ENCODE measurements at regions not wholly inside any gene's neighbourhood (a gene's known extent, or its start where the extent isn't known, plus 50 kb on each side); places are given as distances from the start of the nearest gene placed in this dataset.

DNA sequence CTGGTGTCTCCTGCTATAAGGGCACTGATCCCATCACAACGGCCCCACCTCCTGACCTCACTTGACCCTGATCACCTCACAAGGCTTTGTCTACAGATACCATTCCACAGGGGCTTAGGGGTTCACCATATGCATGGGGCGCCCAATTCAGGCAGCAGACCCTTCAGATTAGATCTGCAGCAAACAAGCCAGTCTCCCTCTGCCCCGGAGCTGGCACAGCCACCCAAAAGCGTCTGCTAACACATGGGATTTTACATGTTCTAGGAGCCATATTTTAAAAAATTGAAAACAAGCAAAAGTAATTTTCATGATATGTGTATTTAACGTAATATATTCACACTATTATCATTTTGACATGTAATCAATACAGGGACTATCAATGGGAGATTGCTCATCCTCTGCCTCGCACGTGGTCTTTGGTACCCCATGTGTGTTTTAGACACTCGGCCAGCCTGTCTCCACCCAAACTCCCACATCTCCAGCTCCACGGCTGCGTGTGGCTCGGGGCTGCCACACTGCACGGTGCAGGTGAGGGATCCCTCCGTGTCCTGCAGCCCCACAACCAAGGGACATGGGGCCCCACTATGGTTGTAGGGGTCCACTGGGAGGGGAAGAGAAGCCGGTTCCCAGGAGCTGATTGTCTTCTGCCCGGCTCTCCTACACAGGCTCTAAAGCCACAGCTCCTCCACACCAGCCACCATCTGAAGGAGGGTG is 107.6 kb downstream of the RBFOX3 start:
- no peak for DNase-seq (ENCODE audit: low read depth in 3 of 3)

DNA sequence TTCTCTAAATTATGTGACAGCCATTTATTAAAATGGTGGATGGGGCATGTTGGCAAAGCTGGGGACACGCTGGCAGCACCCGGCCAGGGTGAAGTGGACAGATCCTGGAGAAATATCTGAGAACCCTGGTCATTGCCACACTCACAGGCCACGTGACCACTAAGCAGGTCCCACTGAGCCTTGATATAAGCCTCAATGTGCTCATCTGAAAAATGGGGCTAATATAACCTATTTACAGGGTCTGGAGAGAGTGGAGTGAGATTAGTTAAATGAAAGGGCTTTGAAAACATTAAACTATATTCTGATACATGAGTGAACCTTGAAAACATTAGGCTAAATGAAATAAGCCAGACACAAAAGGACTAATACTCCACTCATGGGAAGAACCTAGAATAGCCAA is 108.9 kb downstream of the RBFOX3 start:
- no peak for DNase-seq (ENCODE audit: low read depth in 3 of 3)

DNA sequence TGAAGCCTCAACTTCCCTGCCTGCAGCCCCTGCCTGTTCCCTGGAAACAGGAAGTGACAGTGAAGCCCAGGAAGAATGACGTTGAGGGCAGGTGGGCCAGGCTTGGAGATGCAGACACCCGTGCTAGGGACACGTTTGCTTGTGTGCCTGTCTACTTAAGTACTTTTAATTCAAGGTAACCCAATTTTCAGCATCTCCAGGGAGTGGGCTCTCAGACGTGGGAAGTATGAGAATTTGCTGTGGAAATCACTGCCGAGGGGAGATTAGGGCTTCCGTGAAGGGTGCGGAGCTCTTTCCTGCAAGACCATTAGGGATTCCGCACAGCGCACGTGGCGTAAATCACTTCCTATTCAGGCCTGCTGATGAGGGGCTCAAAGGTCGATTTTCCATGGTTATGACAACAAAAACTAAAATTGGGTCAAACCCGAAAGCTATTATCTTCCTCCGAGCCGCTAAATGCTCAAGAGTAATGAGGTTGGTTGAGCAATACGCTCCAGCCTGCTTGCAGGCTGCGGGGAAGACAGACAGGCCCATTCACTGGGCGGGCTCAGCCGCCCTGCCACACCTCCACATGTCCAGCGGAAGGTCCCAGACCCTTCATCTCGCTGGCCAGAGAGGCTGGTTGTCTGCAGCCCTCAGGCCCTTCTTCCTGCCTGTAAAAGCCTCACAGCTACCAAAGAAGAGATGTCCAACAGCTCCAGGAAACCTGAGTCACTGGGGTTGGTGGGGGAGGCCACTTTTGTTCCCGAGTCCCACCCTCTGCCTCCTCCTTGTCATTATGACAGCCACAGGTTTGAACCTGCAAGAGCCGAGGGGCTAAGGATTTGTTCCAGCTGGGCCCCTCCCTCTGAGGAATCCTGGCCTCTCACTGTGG is 109.9 kb downstream of the RBFOX3 start:
- no peak for DNase-seq (ENCODE audit: low read depth in 3 of 3)

DNA sequence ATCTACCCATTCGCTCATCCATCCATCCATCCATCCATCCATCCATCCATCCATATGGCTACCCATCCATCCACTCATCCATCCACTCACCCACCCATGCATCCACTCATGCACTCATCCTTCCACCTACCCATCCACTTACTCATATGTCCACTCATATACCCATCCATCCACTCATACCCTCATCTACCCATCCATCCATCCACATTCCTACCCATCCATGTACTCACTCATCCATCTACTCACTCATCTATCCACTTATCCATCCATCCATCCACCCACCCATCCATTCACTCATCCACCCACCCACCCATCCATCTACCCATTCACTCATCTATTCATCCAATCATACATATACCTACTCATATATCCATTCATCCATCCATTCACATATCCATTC is 112.0 kb downstream of the RBFOX3 start:
- no peak for DNase-seq (ENCODE audit: low read depth in 3 of 3)

DNA sequence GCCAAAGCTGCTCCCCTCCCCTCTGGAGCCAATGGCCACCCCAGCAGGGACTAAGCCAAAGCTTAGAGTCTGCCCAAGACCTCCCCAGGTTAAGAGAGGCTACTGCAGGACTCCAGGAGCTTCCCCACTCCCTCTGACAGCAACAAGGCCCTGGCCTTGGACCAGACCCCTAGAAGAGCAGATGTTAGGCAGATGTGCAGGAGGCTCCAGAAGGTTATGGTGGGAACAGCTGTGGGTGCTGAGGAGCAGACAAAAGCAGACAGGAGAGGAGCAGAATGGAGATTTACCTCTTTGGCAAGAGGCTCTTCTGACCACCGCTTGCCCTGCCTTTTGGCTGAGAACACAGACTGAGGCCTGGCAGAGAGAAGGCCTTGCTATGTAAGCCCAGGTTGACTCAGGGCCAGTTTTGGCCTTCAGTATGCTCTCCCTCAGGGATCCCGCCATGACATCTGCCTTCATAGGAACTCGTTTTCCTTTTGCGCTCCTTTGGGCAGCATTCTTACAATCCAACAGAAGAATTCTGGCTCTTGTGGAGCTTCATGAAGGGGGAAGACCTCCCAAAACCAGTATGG is 113.0 kb downstream of the RBFOX3 start:
- DNase-seq (ENCODE audit: low read depth in 3 of 3) = no peak

DNA sequence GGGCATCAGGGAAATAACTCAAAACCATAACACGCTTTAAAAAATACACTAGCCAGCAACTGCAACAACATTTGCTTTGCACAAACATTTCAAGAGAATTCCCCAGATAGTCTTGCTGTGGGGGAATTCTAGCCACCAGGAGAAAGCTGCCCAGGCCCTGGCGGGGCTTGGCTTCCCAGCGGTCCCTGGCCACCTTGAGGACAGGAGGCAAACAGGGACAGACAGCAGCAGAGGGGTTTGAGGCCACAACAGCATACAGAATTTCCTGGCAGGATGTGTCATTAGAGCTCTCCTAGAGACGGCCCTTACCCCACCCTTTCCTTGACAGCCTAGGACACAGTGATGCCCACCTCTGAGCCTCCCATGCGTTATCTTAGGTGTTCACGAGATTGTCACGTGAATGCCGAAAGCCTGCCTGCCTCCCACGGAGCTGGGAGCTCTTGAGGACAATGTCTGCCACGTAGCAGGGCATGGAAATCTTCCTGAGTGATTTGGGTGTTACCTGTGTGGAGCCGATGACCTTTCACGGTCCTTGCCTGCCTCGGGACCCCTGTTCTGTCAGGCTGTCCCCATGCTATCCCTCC is 114.3 kb downstream of the RBFOX3 start:
- DNase-seq (ENCODE audit: low read depth in 3 of 3) = no peak

DNA sequence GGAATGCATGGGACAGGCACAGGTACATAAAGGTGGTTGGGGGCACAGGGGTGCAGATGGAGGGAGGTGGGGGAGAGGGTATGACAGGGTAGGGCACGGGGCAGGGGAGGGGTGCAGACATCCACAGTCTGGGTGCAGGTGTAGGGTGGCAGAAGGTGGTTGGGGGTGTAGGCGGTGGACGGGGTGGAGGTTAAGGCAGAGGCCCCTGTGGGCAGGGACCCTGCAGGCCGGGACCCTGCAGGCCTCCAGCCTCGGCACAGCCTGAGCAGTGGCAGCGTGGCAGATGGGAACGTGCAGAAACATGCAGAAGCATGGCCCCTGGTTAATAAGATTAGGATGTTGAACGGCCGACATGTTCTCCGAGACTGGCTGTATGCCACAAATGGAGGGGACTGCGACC is 115.2 kb downstream of the RBFOX3 start:
- no peak for DNase-seq (ENCODE audit: low read depth in 3 of 3)

DNA sequence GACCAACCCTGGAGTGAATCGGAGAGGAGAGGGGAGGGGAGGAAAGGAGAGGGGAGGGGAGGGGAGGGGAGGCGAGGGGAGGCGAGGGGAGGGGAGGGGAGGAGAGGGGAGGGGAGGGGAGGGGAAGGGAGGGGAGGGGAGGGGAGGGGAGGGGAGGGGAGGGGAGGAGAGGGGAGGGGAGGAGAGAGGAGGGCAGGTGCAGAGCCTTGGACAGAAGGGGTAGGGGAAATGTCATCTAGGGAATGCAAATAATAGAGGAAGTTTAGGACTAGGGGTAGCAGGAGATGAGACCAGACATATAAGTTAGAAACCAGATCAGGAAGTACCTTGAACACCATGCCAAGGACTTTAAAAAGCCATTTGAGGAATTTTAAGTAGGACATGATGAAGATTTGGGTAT is 119.8 kb downstream of the RBFOX3 start:
- DNase-seq (ENCODE audit: low read depth in 3 of 3) = no peak

DNA sequence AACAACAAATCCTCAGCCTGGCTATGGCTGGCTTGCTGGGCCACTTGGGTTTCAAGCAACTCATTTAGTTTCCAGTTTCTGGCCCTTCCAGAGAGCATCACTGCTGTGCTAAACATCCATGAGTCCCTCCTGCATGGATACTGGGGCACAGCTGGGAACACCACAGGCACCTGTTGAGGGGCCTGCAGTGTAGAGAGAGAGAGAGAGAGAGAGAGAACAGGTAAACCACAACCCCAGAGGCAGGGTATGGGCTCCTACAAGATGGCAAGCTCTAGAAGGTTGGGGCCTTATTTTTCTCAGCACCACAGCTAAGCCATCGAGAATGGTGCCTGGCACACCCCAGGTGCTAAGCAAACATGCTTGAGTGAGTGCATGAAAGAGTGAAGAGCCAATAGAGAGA is 120.3 kb downstream of the RBFOX3 start:
- DNase-seq (ENCODE audit: low read depth in 3 of 3) = no peak

DNA sequence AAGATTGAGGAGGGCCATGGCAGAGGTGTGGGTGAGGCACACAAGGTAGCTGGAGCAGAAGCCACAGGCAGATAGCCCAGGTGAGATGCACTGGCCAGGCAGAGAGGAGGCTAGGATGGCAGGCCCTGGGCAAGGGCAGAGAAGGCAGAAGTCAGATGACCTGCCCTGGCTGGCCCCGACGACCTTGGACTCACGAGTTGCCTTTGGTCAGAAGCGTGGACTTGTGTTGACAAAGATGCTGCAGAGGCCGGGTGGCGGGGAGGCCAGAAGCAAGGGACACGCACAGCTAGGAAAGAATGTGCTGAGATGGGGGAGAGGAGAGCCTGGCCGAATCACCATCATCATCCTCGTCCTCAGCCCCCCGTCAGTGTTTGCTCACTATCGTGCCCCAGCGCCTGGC is 123.7 kb downstream of the RBFOX3 start:
- no peak for DNase-seq (ENCODE audit: low read depth in 3 of 3)

DNA sequence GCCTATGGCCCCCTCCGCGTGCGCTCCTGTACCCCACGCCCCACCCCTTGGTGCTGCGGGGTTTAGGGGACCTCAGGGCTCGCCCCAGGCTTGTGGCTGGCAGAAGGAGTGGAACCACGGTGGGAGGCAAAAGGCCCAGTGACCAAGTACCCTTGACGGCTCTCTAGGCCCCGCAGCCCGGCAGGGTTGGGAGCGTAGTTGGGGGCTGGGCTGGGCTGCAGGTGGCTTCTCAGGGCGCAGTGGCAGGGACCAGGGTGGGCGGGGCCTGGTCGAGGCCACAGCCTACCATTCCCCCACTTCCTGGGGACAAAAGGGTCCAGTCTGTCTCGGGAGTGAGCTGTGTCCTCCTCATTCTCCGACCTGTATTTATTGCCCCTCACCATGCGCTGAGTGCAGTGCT is 124.9 kb downstream of the RBFOX3 start:
- no peak for DNase-seq (ENCODE audit: low read depth in 3 of 3)

DNA sequence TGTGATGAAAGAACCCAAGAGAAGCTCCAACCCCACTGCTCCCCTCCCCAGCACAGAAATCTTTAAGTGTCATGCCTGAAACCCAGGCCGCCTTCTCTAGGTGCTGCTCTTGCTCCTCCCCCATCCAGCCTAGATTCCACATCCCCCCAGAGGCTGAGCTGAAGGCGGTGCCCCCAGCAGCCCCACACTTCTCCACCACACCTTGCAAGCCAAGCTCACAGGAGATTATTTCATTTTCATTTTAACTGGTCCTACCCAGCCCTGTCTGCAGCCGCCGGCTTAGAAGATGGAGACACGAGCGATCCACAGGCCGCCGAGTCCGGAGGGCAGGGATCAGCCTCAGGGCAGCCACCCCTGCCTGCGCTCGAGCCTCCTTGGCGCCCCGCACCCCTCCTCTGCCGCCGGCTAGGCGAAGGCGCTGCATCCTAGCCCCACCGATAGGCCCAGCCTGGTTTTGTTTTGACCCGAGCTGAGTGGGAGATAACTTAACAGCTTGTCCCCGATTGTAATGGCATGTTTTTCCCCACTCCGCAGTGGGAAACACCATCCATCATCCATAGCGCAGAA is 125.3 kb downstream of the RBFOX3 start:
- DNase-seq (ENCODE audit: low read depth in 3 of 3) = no peak

DNA sequence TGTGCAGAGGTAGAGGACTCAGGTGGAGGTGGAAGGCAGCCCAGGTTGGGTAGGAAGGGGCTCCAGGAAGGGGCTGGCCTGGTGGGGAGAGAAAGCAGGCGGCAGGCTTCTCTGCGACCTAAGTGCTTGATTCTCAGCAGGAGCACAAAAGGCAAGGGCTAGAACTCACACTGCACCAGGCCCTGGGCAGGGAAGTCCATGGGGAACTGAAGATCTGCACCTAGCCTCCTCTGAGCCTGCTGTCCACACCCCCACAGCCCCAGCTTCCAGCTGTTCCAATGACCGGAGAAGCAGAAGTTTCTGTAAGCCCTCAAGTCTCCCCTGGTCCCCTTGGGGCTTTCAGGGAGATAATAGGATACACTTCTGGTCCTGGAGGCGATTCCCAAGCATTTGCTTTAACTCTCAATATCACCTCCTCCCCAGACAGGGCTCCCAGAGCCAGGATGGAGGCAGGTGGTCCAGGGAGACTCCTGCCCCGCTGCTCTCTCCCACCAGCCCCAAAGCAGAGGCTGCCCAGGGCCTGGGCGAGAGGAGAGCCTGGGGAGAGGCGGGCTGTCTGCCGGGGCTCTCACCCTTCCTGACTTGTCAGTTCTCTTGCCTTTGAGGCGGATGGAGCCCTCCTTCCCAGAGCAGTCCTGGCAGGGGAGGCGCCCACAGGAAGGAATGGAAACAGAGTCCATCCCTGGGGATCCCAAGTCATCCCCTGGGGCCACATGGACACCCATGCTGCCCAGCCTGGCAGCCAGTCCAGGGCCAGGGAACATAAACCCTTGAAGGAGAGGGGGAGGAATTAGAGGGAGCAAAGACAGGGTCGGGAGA is 126.0 kb downstream of the RBFOX3 start:
- DNase-seq (ENCODE audit: low read depth in 3 of 3) = no peak

DNA sequence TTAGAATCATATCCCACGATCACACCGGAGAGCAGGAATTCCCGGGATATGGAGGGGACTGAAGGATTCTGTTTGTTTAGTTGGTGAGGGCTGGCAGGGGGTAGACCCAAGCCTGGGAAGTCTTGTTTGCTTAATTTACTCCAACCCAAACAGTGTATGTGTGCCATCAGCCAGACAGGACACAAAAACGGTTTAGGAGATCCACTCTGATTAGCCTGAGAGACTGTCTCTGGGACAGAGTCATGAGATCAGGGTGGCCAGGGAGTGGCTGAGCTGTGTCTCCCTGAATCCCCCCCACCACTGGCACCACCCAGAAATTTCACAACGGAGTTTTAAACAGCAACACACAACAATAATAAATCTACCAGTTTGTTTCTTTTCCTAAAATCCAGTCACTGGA is 127.0 kb downstream of the RBFOX3 start:
- no peak for DNase-seq (ENCODE audit: low read depth in 3 of 3)

DNA sequence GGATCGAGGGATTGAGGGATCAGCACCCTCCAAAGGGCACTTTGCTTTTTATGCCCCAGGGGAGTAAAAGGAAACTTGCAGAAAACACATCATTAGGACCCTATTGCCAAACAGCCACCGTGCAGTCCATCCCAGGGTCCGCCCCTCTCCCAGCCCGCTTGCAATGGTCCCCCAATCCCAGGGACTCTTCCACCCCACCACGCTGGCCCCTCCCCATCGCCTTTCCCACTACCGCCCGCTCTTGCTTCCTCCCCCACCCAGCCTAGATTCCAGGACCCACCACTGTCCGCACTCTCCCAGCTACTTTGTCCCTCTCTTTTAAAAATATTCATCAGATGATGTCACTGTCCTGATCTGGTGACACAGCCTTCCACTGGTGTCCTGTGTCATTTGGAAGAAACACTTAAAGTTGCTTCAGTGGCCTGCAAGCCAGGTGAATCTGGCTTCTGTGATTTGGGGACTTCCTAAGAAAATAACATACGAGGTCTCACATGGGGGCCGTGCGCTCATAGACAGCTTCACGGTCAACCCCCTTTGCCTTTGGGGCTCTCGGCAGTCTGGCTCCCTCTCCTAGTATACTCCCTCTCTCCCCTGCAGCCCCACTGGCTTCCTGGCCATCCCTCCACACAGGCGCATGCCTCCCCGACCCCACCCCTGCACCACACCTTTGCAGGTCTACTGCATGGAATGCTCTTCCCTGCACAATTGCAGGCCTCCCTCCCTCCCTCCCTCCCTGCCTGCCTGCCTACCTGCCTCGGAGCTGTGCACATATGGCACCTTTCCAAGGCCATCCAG is 127.9 kb downstream of the RBFOX3 start:
- no peak for DNase-seq (ENCODE audit: low read depth in 3 of 3)

DNA sequence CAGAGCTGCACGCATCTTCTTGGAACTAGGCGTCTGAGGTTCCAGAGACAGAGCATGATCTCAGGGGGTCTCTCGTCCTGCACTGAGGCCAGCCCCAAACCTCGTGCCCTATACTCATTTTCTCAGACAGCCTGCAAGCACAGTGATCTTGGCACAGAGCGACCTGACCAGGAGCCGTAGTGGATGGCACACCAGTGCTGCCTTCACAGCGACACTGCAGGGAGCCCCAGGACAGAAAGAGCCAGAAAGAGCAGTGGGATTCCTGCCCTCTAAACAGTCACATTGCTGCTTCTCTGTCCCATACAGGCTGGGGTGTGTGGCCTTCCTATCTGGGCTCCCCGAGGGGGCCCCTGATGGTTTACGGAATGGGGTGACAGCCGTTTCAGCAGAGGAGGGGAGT is 131.0 kb downstream of the RBFOX3 start:
- no peak for DNase-seq (ENCODE audit: low read depth in 3 of 3)

DNA sequence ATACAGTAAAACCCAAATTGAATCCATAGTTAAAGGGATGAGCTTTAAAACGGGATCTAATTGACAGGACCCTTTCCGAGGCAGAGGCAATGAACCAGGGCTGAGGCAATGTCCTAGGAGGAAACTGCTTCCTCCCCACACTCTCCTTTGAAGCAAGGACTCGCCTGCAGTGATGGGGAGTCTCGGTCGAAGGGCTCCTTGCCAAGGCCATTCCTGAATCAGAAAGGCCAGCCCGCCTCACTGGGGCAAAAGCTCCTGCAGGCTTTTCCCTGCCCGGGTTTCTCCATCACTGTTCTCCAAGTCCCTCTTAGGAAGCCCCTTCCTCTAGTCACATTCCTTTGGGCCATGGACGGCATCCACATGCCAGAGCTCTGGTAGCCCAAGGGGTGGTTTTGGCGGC is 132.0 kb downstream of the RBFOX3 start:
- DNase-seq (ENCODE audit: low read depth in 3 of 3) = no peak

DNA sequence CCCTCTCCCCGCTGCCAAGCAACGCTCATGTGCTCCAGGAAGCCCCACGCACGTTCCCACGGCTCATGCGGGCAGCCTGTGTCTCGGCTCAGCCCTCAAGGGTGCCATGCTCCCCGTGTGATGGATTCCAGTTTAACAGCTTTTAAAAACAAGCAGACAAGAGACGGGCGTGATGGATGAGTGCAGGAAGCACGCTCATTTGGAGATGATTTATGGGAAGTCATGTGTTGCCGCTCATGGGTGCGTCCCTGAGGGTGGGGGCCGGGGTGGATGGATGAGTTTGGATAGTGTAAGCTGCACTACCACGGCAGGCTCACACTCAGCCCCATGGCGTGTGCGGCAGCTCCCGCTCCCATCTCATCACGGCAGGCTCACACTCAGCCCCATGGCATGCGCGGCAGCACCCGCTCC is 132.8 kb downstream of the RBFOX3 start:
- DNase-seq (ENCODE audit: low read depth in 3 of 3) = no peak

DNA sequence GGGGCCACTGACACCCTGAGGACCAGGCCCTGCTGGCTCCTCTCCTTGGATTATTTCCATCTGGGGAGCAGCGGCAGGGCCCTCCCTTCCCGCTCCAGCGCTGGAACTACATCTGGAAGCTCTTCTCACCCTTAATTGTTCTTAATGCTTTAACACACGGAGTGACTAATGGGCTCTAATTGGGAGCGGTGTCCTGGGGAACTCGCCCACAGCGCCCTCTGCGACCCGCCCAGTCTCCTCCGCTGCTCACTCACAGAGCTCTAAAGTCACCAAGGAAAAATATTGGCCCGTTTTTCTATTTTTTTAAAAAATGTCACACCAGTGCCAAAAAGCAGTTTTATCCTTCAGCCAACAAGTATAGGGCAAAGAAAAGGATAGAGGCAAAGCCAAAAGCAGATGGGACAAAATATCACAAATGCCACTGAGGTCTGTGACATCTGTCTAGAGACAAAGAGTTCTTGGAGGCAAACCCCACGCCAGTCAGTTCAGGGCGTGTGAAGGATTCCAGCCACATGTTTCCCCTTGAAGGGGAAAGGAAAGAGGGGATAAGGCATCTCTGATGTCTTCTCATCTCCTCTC is 134.7 kb downstream of the RBFOX3 start:
- no peak for DNase-seq (ENCODE audit: low read depth in 3 of 3)

DNA sequence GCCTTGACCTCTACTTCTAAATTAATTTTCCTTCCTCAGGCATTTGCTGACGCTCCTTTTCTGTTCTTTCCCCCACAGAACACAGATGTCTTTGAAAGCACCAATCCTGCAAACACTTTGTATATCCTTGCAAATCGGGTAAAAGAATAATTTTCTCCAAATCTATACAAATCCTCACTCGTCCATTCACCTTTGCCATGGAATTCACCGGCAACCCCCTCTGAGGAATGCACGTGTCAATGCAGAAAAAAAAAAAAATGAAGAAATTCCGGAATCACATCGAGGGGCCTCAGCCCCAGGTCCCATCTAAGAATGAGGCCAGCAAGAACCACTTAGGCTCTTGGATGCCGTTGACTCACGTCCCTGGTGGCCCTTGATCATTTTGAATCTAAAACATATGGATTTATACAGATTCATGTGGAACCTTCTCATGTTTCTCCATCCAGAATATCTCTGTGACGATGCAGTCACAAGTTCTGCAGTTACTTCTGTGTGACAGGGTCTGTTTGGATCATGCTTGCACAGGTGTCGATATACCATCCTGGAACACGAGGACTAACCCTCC is 136.9 kb downstream of the RBFOX3 start:
- DNase-seq (ENCODE audit: low read depth in 3 of 3) = no peak

Data from stimulated activated CD4-positive, alpha-beta T cell treated with anti-CD3 and anti-CD28 coated beads, TNF-alpha, amount 100 ng/mL, for 48 hours (primary cell).